HK-2 (cell line): ENCODE measurements at regions not wholly inside any gene's neighbourhood (a gene's known extent, or its start where the extent isn't known, plus 50 kb on each side); places are given as distances from the start of the nearest gene placed in this dataset.

Experiments used
- DNase-seq: peaks from one replicate; pipeline ENCODE4 v3.0.0-alpha.2; 2018; ENCODE audit not compliant: unreplicated experiment

- DNase-seq: no peak
These were observed 609.6 kb downstream of the PTPRU start for GRCh38 chr1:29845910-29846309.

GRCh38 chr1:29842130-29842529 lies 605.8 kb downstream of the PTPRU start:
- no peak for DNase-seq

- no peak for DNase-seq
These were observed 603.4 kb downstream of the PTPRU start for GRCh38 chr1:29839726-29840125.

- DNase-seq: no peak
These were observed 602.5 kb downstream of the PTPRU start for GRCh38 chr1:29838738-29839320.

GRCh38 chr1:29836651-29837646 lies 600.6 kb downstream of the PTPRU start:
- no peak for DNase-seq

GRCh38 chr1:29835874-29836273 lies 599.6 kb downstream of the PTPRU start:
- no peak for DNase-seq

- DNase-seq: no peak
These were observed 599.1 kb downstream of the PTPRU start for GRCh38 chr1:29835406-29835805.

GRCh38 chr1:29833581-29833980 lies 597.3 kb downstream of the PTPRU start:
- DNase-seq: no peak

- no peak for DNase-seq
These were observed 596.6 kb downstream of the PTPRU start for GRCh38 chr1:29832936-29833335.

GRCh38 chr1:29832471-29832870 lies 596.1 kb downstream of the PTPRU start:
- DNase-seq: no peak

GRCh38 chr1:29831500-29832117 lies 595.3 kb downstream of the PTPRU start:
- DNase-seq: no peak

GRCh38 chr1:29830916-29831315 lies 594.6 kb downstream of the PTPRU start:
- DNase-seq: no peak

GRCh38 chr1:29830383-29830782 lies 594.1 kb downstream of the PTPRU start:
- DNase-seq: no peak

- DNase-seq: no peak
These were observed 593.4 kb downstream of the PTPRU start for GRCh38 chr1:29829448-29830344.

GRCh38 chr1:29828526-29829447 lies 592.5 kb downstream of the PTPRU start:
- DNase-seq: no peak

GRCh38 chr1:29827801-29828525 lies 591.6 kb downstream of the PTPRU start:
- no peak for DNase-seq

- DNase-seq: no peak
These were observed 591.0 kb downstream of the PTPRU start for GRCh38 chr1:29827237-29827750.

GRCh38 chr1:29826646-29827045 lies 590.3 kb downstream of the PTPRU start:
- no peak for DNase-seq

GRCh38 chr1:29825941-29826415 lies 589.7 kb downstream of the PTPRU start:
- no peak for DNase-seq
